SU-DHL-6 (cell line): ENCODE measurements at regions not wholly inside any gene's neighbourhood (a gene's known extent, or its start where the extent isn't known, plus 50 kb on each side); places are given as distances from the start of the nearest gene placed in this dataset.

Source experiments
- H2AFZ ChIP-seq: fragments of 200-600 bp; sonication (generic); 2 replicates; pipeline ENCODE4 v1.6.1; 2014; ENCODE audit warnings: low read depth, mild to moderate bottlenecking, moderate library complexity, mixed read lengths, antibody characterized with exemption, low read length; ENCODE audit not compliant: severe bottlenecking
- H3F3A ChIP-seq: fragments of 200-600 bp; shearing (Covaris generic); 2 replicates; pipeline ENCODE4 v1.6.0; 2016; ENCODE audit warnings: antibody characterized with exemption, mild to moderate bottlenecking; ENCODE audit not compliant: insufficient read depth
- H3K27ac ChIP-seq: fragments of 200-600 bp; sonication (generic); 2 replicates; pipeline ENCODE4 v1.5.1; 2016; ENCODE audit warnings: low read depth, mild to moderate bottlenecking, low read length, moderate library complexity, mixed read lengths
- H3K27me3 ChIP-seq: fragments of 200-600 bp; sonication (generic), shearing (Covaris generic); 2 replicates; pipeline ENCODE4 v1.6.0; 2014; ENCODE audit warnings: mild to moderate bottlenecking, low read length
- H3K36me3 ChIP-seq: fragments of 200-600 bp; sonication (generic); 2 replicates; pipeline ENCODE4 v1.6.1; 2014; ENCODE audit warnings: mild to moderate bottlenecking, low read length, mixed read lengths
- H3K4me2 ChIP-seq: fragments of 300-600, 200-600 bp; shearing (Covaris generic), sonication (generic); 2 replicates; pipeline ENCODE4 v1.6.0; 2014; ENCODE audit warnings: low read length, low read depth, mild to moderate bottlenecking; ENCODE audit not compliant: poor library complexity, severe bottlenecking
- H3K4me3 ChIP-seq: fragments of 200-600 bp; sonication (generic); 2 replicates; pipeline ENCODE4 v1.5.1; 2014; ENCODE audit warnings: antibody characterized with exemption, low read length, mild to moderate bottlenecking, mixed read lengths; ENCODE audit not compliant: insufficient read depth, poor library complexity, severe bottlenecking
- H3K79me2 ChIP-seq: fragments of 200-600 bp; sonication (generic); 2 replicates; pipeline ENCODE4 v1.6.1; 2014; ENCODE audit warnings: mild to moderate bottlenecking, low read length, moderate library complexity; ENCODE audit not compliant: insufficient read depth
- H3K9ac ChIP-seq: fragments of 200-600 bp; sonication (generic); 2 replicates; pipeline ENCODE4 v1.7.0; 2014; ENCODE audit warnings: mild to moderate bottlenecking, low read length
- H3K9me2 ChIP-seq: fragments of 200-600 bp; sonication (generic); replicated peaks from 2 replicates; pipeline ENCODE4 v1.6.1; 2014; ENCODE audit warnings: low read length; ENCODE audit not compliant: insufficient read depth
- H3K9me3 ChIP-seq: fragments of 200-600 bp; sonication (generic); 2 replicates; pipeline ENCODE4 v1.6.1; 2014; ENCODE audit warnings: low read length, mixed read lengths; ENCODE audit not compliant: insufficient read depth
- H4K20me1 ChIP-seq: fragments of 200-600 bp; sonication (generic); 2 replicates; pipeline ENCODE4 v1.6.1; 2014; ENCODE audit warnings: low read depth, mild to moderate bottlenecking, antibody characterized with exemption, low read length, moderate library complexity, mixed read lengths
- CTCF ChIP-seq: fragments of 200-600 bp; sonication (generic); IDR thresholded peaks from one replicate; pipeline ENCODE4 v1.5.1; 2017; ENCODE audit warnings: antibody characterized with exemption, mild to moderate bottlenecking, low read length, moderate library complexity; ENCODE audit not compliant: insufficient read depth, poor library complexity, severe bottlenecking
- EZH2phosphoT487 ChIP-seq: fragments of 200-600 bp; sonication (generic), shearing (Covaris generic); conservative IDR thresholded peaks from 2 replicates; pipeline ENCODE4 v1.6.1; 2018; ENCODE audit warnings: mild to moderate bottlenecking, antibody characterized with exemption, low read length, moderate library complexity, mixed read lengths

GRCh38 chr5:31047007-31047406 is 146.5 kb upstream of the CDH6 start:
- Histone ChIP-seq H3K9me3 (no peaks in the 10 kb centered on the region), H3F3A (no peaks in the 10 kb centered on the region), H2AFZ (no peak overlapping the region), H3K4me3 (no peak overlapping the region), H3K79me2 (no peaks in the 10 kb centered on the region), H3K9me2 (no peaks in the 10 kb centered on the region), H4K20me1 (no peaks in the 10 kb centered on the region), H3K9ac (no peak overlapping the region), H3K4me2 (no peak overlapping the region), H3K36me3 (no peaks in the 10 kb centered on the region), H3K27me3 (no peaks in the 10 kb centered on the region), H3K27ac (no peak overlapping the region)
- TF ChIP-seq CTCF (no peak), EZH2phosphoT487 (no peak)

- Histone ChIP-seq H3K9me2 (no peaks in the 10 kb centered on the region; the same call in 1 of the 2 replicates), H4K20me1 (no peaks in the 10 kb centered on the region), H3K4me2 (no peak overlapping the region), H3K79me2 (no peaks in the 10 kb centered on the region), H3K9ac (no peak overlapping the region), H3K27ac (no peak overlapping the region), H3F3A (no peaks in the 10 kb centered on the region), H2AFZ (no peak overlapping the region), H3K36me3 (no peaks in the 10 kb centered on the region), H3K27me3 (no peaks in the 10 kb centered on the region), H3K4me3 (no peak overlapping the region), H3K9me3 (no peaks in the 10 kb centered on the region)
- TF ChIP-seq CTCF (no peak), EZH2phosphoT487 (no peak)
These were observed 157.1 kb upstream of the CDH6 start for GRCh38 chr5:31036411-31036810.

GRCh38 chr5:31033295-31033694 is 160.2 kb upstream of the CDH6 start:
- no peak overlapping the region for H3K4me3 ChIP-seq
- no peaks in the 10 kb centered on the region for H4K20me1 ChIP-seq
- H3K9me2 ChIP-seq: no peaks in the 10 kb centered on the region; the same call in 1 of the 2 replicates
- H3K27ac ChIP-seq: no peak overlapping the region
- H3K4me2 ChIP-seq: no peak overlapping the region
- H3K79me2 ChIP-seq: no peaks in the 10 kb centered on the region
- no peaks in the 10 kb centered on the region for H3K9me3 ChIP-seq
- TF ChIP-seq CTCF (no peak), EZH2phosphoT487 (no peak)
- no peak overlapping the region for H2AFZ ChIP-seq
- no peaks in the 10 kb centered on the region for H3K27me3 ChIP-seq
- H3F3A ChIP-seq: no peaks in the 10 kb centered on the region
- no peaks in the 10 kb centered on the region for H3K36me3 ChIP-seq
- H3K9ac ChIP-seq: no peak overlapping the region

GRCh38 chr5:31029925-31030324 is 163.6 kb upstream of the CDH6 start:
- Histone ChIP-seq H3K9ac (no peak overlapping the region), H3K4me3 (no peak overlapping the region), H3K9me2 (no peaks in the 10 kb centered on the region), H4K20me1 (no peaks in the 10 kb centered on the region), H3K9me3 (no peaks in the 10 kb centered on the region), H3K36me3 (no peaks in the 10 kb centered on the region), H3K79me2 (no peaks in the 10 kb centered on the region), H3K4me2 (no peak overlapping the region), H3K27me3 (no peaks in the 10 kb centered on the region), H2AFZ (no peak overlapping the region), H3K27ac (no peak overlapping the region), H3F3A (no peaks in the 10 kb centered on the region)
- TF ChIP-seq CTCF (no peak), EZH2phosphoT487 (no peak)
